Ureter (tissue), 1 donor: ENCODE measurements at regions not wholly inside any gene's neighbourhood (a gene's known extent, or its start where the extent isn't known, plus 50 kb on each side); places are given as distances from the start of the nearest gene placed in this dataset.

Source experiments
- DNase-seq: peaks from one replicate; pipeline ENCODE4 v3.0.0-alpha.2; 2020; ENCODE audit warnings: low spot score
- donor health status: DM: yes; HTN: yes; CAD: no.

DNA sequence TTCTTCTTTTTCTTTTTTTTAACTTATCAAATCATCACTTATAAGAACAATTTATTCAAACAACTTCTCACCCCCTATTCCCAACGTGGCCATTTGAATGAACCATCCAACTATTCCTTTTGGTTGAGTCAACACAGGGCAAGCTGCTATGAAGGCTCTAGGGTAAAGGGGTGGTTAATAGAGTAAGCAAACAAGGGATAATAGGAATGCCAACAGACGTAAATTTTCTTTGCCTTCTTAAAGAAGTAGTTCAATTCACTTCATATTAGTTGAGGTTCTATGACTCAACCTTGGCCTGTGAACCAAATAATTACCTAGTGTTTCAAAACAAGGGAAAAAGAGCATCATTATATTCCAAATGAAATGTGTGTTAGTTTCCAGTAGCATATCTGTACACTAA is 1383.8 kb upstream of the SLC10A2 start:
- DNase-seq, result no peak

DNA sequence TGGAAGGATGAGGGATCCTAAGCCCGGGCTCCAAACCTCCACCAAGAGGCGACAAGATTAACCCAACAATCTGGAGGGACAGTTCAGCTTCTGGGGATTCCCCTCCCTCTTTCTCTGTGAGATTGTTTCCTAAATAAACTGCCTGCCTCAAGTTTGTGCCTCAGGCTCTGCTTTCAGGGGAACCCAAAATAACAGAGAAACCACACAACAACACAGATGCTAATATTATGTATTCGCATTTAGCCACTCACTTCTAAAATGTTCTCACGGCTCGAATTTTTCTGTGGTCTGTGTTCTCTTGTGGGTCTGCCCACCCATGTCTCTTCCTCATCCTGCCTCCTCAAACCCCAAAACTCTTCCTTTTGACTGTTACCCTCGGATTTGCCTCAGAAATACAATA is 1381.1 kb upstream of the SLC10A2 start:
- DNase-seq, result no peak

DNA sequence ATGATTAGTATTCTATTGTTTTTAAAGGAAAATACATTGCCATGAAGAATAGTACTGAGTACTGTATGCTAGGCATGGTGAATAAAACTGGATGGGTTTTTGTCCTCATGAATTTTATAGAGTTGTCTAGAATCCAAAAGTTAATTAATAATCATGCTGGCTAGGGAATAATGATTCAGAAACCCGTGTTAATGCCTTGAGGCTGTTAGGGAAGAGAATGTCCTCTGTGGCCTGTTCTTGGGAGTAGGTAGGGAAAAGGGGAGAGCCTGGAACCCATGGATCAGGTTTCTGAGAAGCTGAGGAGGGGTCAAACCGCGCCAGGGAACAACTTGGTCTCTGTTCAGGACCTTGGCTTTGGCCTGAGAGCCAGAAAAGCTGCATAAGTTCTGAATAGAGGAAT is 1376.3 kb upstream of the SLC10A2 start:
- no peak for DNase-seq

DNA sequence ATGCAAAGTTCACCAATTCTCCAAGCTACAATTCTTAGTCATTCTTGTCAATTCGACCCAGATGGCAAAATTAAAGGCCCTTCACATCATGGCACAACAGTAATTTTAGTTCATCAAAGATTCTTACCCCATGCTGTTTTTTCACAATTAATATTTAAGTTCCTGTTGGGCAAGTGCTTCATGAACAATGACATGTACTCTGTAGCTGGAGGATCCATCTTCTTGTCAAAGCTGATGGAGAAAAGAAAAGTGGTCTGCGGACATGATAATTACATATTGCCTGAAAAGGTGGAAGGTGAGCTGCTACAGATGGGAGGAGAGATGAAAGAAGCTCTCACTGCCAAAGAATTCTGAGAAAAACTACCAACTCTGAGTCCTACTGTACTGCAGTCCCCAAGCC is 1370.3 kb upstream of the SLC10A2 start:
- DNase-seq, result no peak

DNA sequence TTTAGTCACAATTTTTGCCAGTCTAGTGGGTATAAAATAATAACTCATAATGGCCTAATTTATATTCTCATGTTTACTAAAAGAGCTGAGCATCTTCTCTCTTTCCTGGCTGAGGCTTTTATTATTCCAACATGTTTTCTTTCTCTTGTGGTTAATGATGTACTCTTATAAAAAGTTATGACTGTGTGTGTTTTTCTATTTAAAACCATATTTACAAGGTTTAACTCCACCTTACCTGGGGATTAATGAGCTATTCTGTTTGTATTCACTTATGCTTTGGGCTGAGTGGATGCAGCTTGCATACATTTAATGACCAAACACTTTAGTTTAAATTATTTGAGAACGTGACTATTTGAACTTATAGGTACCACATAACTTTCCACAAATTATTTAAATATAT is 1365.7 kb upstream of the SLC10A2 start:
- DNase-seq, result no peak

DNA sequence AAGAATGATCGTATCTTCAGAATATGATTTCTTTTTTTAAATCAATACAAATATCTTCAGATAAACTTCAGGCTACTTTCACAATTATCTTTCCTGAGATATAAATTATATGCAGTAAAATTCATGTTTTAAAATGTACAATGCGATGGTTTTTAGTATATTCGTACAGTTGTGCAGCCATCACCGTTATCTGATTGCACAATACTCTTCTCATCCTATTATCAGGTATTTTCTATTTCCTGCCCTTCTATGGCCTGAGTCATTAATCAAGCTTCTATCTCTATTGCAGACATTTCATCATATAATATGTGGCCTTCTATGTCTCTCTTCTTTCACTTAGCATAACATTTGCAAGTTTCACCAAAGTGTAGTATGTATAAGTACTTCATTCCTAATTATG is 1360.2 kb upstream of the SLC10A2 start:
- DNase-seq, result no peak

DNA sequence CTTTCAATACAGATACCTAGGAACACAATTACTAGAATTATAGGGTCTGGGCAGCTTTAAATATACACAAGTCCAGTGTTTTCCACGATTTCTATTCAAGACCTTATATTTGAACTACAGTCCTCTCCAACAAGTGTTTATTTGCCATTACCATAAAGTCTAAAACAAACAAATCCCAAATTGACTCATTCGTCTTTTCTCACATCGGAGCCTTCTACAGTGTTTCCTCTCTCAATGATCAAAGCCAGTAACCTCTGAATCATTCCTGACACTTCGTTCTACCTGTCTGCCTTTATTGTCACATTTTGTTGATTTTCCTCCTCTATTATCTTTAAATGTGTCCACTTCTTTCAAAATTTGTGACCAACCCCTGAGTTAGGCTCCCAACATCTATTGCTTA is 1356.5 kb upstream of the SLC10A2 start:
- DNase-seq, result no peak

DNA sequence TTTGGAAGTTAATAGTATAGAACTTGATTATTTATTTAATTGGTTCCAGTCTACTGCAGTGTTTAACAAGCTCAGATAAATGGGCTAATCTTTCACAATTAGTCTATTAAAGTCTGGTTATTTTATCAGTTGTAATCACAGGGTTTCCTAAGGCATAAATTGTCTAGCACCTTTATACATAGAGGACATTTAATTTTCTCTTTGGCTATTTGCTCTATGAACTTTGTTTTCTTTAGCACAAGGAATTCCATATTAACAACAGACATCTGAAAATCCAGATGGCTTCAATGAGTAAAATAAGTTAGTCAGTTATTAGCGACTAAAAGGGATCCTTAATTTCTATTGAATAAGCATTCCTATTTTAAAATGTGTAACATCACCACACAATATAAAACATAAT is 1350.8 kb upstream of the SLC10A2 start:
- no peak for DNase-seq

DNA sequence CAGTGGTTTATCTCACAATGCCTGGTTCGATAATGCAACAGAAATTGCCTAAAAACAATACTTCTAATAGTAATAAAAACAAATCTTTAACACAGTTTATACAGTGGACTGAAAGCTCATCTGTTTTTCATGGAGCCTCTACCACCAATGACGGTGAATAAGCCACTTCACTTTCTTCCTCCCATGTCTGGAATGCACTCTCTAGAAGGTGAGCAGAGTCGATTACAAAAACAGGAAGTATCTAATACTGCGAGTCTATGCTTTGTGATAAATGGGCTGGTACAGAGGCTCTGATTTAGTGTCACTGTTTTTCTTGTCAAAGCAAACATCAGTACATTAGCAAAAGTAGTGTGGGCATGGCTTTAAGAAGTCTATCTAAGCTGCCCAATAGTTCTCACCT is 1348.6 kb upstream of the SLC10A2 start:
- DNase-seq, result no peak

DNA sequence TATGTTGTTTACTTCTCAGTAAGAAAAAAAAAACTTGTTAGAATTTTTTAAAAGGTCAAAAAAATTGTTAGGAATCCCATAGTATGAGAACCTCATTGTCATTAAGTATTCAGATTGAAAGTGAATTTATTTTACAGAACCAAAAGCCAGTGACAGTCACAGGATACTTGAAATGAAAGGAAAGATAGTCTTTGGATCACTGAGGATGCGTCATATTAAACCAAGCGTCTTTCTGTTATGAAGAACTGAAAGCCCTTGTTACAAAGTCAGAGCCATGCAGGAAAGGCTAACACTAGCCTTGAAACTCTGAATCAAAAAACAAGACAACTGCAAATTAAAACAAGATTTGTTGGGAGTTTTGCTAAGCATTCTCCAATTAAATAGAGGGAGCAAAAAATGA is 1348.0 kb upstream of the SLC10A2 start:
- DNase-seq, result no peak

DNA sequence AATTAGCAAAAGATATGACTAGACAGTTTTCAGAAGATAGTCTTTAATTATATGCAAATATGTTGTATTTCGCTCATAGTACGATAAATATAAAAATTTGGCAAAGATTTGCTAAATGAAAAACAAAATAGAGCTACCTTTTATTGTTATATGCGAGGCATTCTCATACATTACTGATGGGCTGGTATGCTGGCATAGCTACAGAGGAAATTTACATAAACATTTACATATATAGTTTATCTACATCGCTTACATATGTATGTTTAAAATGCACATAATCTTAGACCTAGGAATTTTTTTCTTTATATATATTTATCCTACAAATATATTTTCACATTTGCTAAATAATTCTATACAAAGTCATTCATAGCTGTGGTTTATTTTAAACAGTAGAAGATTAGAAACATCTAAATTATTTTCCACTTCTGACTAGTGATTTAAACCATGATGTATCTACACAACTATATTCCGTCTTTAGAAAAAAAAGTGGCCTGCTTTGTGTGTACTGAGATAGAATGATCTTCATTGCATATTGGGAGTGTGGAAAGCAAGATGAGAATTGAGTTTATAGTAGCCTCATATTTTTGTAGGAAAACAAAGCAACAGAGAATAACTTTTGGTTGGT is 1345.0 kb upstream of the SLC10A2 start:
- DNase-seq, result no peak

DNA sequence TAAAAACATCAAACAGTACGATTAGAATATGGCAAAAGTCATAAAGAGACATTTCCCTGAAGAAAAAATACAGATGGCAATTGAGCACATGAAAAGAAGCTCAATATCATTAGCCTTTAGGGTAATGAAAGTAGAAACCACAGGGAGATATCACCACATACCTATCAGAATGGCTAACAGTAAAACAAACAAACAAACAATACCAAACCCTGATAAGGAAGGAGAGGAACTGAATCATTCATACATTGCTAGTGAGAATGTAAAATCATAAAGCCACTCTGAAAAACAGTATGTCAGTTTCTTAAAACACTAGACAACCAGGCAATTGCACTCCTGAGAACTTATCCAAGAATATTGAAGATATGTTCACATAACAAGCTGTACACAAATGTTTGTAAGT is 1342.5 kb upstream of the SLC10A2 start:
- no peak for DNase-seq

DNA sequence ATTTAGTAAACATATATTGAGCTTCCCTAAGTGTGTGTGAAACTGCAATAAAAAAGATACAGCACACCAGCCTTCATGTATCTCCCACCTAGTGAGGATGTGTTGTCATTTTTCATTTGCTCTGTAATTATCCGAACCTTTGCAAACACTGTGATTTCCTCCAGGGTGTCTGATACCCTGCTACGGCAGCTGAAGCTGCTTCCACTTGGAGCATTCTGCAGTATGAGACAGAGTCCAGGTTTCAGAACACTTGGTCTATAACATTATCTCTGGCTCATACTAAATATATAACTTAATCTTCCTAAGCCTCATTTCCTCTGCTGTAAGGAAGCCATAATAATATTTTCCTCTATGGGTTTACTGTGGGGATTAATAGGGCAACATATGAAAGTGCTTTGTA is 1338.1 kb upstream of the SLC10A2 start:
- no peak for DNase-seq

DNA sequence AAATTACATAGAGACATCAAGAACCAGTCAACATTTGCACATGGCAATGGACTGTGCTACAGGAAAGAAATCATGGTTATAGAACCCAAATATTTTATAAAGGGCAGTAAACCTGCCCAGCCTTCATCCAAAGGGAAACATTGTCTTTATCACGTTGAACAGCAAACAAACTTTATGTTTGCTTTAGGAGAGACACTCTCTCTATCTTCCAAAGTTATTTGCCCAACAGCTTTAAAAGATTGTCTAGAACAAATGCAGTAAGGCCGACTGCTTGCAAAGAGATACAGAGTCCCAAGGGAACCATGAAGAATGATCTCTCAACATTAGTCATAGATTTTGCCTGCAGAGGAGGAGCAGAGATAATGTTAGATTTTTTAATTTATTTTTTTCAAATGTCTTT is 1323.5 kb upstream of the SLC10A2 start:
- no peak for DNase-seq

DNA sequence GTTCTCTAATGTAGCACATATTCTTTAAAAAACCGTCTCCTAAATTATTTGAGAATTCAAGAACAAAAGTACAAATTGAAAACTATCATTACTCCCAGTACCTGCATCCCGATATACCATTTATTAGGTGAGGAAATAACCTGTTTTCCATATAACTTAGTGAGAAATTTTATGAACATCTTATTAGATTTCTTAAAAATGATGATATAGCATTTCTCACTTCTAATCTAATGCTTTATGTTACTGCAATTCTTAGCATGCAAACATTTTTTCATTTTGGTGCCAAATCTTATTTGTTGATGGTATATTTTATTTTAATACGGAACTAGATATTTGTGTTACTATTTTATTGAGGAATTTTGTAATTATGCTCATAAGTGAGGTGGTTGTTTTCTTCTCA is 1321.3 kb upstream of the SLC10A2 start:
- no peak for DNase-seq

DNA sequence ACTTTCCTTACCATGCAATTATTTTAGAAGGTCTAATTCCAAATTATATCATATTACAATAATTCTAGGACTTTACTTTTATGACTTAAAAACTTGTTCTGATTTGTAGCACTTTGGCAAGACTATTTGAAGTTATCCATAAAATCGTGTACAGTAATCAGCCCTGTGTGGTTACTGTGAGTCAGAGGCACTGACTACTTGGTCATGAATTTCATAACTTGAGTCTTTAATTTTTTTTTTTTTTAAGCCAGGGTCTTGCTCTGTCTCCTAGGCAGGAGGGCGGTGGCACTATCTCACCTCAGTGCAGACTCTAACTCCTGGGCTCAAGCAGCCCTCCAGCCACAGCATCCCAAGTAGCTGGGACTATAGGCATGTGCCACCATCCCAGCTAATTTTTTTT is 1319.2 kb upstream of the SLC10A2 start:
- no peak for DNase-seq

DNA sequence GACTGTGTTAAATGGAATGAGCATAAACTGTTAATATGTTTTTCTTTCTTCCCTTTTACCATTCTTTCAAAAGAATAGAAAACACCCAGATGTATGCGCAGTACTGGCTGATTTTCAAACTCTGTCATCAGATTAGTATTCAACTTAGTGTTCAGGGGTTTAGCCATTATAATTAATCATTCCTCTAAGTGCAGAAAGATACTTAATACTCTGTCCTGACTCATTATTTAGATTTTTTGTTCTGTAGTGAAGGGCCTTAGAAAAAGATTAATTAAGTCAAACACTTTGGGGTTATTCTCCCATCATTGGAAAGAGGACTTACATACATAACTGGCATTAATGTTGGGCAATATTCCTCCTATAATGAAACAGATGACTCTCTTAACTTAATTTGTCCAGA is 1316.7 kb upstream of the SLC10A2 start:
- DNase-seq, result no peak

DNA sequence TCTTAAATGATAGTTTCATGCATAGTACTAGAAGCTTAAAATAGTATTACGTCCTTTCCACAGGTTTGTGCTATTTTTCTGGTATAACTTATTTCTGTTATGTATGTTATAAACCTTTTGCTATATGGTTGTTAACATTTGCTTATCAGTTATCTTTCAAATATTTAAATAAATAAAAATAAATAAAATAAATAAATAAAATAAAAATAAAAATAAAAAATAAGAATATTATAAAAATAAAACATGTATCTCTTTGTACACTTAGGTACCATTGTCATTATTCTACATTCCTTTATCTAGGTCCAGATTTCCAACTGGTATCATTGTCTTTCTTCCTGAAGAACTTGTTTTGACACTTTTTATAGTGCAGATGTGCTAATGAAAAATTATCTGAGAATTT is 1310.4 kb upstream of the SLC10A2 start:
- DNase-seq, result no peak

DNA sequence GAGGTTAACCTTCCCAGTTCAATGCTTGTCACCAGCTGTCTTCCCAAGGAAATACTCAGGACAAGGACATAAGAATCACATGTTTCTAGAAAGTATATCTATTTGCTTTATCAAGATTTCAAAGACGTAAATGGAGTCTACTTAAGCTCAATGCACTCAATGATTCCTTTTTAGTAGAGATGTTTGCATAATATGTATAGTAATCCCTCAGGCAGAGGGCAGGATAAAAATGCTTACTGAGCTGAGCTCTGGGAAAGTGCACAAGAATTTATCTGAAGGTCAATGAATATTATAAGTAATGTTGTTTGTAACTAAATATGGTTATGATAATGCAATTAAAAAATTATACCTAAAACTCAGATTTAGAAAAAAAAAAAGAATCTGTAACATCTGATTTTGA is 1309.4 kb upstream of the SLC10A2 start:
- no peak for DNase-seq

DNA sequence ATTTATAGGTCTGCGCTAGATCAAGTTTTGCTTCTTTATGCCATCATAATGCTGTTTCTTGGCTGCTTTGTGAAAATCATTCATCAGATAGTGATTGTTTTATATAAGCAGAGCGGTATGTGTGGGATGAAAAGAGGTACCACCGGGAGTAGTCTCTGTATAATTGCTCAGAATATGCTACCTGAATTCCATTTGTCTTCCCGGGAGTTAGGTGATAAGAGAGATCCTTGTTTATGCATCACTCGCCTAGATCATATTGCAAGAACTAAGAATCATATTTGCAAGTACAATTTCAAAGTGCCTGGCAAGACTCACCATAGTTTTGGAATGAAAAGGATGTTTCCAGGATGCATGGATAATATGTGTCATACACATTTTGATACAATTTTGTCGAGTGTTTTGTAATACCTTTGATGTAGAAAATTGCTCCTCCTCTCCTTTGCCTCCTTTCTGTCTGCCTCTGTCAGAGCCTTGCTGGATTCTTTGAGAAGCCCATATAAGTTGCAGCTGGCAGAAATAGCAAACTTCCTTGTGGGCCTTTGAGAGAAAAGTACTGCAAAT is 1306.0 kb upstream of the SLC10A2 start:
- no peak for DNase-seq

DNA sequence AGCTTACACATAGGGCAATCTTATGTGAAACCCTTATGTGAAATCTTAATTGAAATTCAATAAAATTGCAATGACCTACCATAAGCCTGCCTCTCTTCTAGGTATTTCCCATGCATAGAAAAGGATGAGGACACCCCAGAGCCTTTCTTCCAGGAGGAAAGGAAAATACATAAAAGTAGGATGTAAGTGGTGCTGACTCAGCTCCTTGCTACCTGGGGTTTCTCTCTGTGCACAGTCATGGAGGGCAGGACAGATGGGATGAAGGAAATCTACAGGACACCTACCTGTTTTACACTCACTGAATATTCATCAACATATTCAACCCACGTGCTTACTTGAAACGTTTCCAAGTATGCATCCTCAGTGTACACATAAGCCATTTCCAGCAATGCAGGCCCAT is 1299.2 kb upstream of the SLC10A2 start:
- no peak for DNase-seq

DNA sequence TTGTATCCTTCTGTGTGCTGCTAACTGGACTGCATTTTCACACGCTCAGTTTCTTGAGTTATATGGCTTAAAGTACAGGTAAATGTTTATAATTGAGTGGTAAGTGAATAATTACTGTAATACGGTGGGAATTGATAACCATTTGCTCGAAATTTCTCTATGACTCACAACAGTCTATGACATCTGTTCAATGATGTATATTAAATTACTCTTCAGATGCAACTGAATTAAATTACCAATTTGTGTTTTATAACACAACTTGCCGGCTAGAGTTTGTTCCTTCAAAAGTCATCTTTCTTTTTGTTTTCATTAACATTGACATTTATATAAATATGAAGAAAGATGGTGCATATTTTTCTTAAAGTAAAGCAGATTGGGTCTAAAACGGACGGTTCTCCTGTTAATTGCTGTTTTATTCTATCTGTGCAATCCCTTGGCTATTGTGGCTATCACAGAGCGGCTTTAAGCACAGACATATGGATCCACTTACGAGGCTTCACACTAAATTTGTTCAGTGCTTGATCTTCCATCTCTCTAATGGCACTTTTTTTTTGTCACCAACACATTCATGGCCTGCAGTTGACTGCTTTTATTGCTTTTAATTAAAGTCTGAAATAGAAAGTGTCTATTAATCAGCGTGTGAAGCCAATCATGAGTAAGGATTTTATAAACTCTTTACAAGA is 1291.6 kb upstream of the SLC10A2 start:
- no peak for DNase-seq

DNA sequence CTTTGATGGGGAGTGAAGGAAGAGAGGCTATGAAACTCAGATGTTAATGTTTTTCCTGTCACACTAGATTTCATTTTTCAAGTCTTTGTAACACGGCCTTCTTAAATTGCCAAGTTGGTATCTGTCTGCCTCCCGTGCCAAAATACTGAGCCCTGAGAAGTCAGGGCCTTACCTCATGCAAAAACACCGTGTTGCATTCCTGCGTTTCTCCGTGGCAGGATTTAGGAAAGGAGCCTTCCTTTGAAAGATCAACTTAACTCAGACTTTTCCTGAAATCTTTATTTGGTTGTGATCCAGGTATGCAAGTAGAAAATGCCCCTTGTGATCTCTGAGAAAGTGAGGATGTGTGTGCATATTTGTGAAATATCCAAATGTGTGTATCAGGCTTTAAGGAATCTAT is 1291.0 kb upstream of the SLC10A2 start:
- DNase-seq, result no peak
